Mesothelial cell of epicardium (in vitro differentiated cells): ENCODE measurements at regions not wholly inside any gene's neighbourhood (a gene's known extent, or its start where the extent isn't known, plus 50 kb on each side); places are given as distances from the start of the nearest gene placed in this dataset.

Source experiments
- DNase-seq, 2 experiments: peaks; one replicate each; pipeline ENCODE4 v3.0.0; 2021; ENCODE audit warnings: low spot score in 2 of 2; ENCODE audit not compliant: unreplicated experiment in 2 of 2
- H3K27ac Mint-ChIP-seq: 2 replicates; pipeline ENCODE4 v1.8.0; 2021; ENCODE audit warnings: mixed read lengths
- H3K27me3 Mint-ChIP-seq: 2 replicates; pipeline ENCODE4 v1.8.0; 2021; ENCODE audit warnings: low read depth, mixed read lengths
- H3K36me3 Mint-ChIP-seq: 2 replicates; pipeline ENCODE4 v1.8.0; 2021; ENCODE audit warnings: mixed read lengths
- H3K4me1 Mint-ChIP-seq: 2 replicates; pipeline ENCODE4 v1.8.0; 2021; ENCODE audit warnings: mixed read lengths
- H3K4me3 Mint-ChIP-seq: 2 replicates; pipeline ENCODE4 v1.8.0; 2021; ENCODE audit warnings: mild to moderate bottlenecking, moderate library complexity, mixed read lengths
- H3K9me3 Mint-ChIP-seq: 2 replicates; pipeline ENCODE4 v1.8.0; 2021; ENCODE audit warnings: mixed read lengths
- TF ChIP-seq, protein P1 (sequence below): fragments of 200-600 bp; sonication (generic); IDR thresholded peaks from one replicate; pipeline ENCODE4 v1.5.0; 2021; ENCODE audit warnings: antibody characterized with exemption; ENCODE audit not compliant: unreplicated experiment

DNA sequence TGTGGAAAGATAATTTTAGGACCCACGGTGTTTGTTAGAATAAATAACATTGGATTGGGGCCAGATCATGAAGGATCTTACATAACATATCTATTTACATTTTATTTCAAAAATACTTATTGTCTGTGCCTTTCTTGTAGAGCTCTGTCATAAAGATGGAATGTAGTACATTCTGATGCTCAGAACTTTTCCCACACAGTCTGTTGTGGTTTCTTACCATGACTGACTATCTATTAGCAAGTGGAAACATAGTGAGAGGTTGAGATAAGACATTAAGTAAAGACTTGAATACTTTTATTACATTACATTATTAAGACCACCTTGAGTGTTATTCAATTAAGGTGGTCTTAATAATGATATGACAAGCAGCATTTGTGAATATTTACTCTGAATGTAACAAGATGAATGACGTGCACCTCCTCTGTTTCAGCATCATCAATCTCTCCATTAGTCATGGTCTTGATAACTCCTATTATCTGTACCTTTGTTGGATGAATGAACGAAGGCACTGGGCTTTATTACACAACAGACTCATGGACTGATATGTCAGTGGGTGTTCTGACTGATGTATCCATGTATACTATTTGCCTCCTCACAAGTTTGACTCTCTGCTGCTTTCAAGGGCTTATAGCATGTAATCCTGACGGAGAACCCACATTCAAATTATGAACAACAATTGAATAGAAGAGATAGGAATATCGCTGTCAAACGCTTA is 883.0 kb upstream of the FLRT2 start:
- TF ChIP-seq, protein P1, sequence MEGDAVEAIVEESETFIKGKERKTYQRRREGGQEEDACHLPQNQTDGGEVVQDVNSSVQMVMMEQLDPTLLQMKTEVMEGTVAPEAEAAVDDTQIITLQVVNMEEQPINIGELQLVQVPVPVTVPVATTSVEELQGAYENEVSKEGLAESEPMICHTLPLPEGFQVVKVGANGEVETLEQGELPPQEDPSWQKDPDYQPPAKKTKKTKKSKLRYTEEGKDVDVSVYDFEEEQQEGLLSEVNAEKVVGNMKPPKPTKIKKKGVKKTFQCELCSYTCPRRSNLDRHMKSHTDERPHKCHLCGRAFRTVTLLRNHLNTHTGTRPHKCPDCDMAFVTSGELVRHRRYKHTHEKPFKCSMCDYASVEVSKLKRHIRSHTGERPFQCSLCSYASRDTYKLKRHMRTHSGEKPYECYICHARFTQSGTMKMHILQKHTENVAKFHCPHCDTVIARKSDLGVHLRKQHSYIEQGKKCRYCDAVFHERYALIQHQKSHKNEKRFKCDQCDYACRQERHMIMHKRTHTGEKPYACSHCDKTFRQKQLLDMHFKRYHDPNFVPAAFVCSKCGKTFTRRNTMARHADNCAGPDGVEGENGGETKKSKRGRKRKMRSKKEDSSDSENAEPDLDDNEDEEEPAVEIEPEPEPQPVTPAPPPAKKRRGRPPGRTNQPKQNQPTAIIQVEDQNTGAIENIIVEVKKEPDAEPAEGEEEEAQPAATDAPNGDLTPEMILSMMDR: no peak
- H3K9me3 Mint-ChIP-seq: peaks cover 17% of the 10 kb centered on the region
- H3K27me3 Mint-ChIP-seq: no peaks in the 10 kb centered on the region
- H3K4me1 Mint-ChIP-seq: peaks cover 9% of the 10 kb centered on the region
- no peak for DNase-seq
- no peak overlapping the region for H3K4me3 Mint-ChIP-seq
- H3K36me3 Mint-ChIP-seq: peaks cover 5% of the 10 kb centered on the region
- no peak overlapping the region for H3K27ac Mint-ChIP-seq

DNA sequence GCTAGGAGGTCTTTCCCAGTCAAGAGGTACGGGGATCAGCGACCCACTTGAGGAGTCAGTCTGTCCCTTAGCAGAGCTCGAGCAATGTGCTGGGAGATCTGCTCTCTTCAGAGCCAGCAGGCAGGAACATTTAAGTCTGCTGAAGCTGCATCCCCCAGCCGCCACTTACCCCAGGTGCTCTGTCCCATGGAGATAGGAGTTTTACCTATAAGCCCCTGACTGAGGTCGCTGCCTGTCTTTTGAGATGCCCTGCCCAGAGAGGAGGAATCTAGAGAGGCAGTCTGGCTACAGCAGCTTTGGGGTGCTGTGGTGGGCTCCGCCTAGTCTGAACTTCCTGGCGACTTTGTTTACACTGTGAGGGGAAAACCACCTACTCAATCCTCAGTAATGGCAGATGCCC is 874.9 kb upstream of the FLRT2 start:
- TF ChIP-seq, protein P1: no peak
- no peaks in the 10 kb centered on the region for H3K27me3 Mint-ChIP-seq
- no peak for DNase-seq
- peaks cover 45% of the 10 kb centered on the region for H3K9me3 Mint-ChIP-seq
- H3K36me3 Mint-ChIP-seq: peaks cover 24% of the 10 kb centered on the region
- H3K4me3 Mint-ChIP-seq: no peak overlapping the region
- H3K27ac Mint-ChIP-seq: no peak overlapping the region
- H3K4me1 Mint-ChIP-seq: peaks cover 12% of the 10 kb centered on the region

DNA sequence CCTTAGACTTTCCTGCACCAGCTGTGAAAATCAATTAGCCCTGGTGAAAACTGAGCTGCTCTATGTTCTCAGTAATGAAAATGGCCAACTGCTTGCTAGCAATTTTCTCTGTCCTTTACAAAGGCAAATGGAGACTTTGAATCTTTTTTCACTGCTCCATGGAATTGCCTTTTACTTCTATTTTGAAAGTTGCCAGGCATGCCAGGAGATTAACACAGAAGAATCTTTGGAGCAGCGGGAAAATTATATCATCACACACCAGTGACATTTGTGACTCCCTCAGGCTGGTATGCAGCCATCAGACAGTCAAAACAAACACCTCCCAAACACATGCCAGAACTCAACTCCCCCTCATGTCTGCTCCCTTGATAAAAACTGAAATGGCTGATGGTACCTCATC is 872.0 kb upstream of the FLRT2 start:
- peaks cover 10% of the 10 kb centered on the region for H3K36me3 Mint-ChIP-seq
- H3K9me3 Mint-ChIP-seq: peaks cover 38% of the 10 kb centered on the region
- TF ChIP-seq, protein P1: no peak
- H3K27ac Mint-ChIP-seq: peak overlapping the region; percentile 3
- DNase-seq: no peak
- H3K27me3 Mint-ChIP-seq: no peaks in the 10 kb centered on the region
- peaks cover 12% of the 10 kb centered on the region for H3K4me1 Mint-ChIP-seq
- no peak overlapping the region for H3K4me3 Mint-ChIP-seq

DNA sequence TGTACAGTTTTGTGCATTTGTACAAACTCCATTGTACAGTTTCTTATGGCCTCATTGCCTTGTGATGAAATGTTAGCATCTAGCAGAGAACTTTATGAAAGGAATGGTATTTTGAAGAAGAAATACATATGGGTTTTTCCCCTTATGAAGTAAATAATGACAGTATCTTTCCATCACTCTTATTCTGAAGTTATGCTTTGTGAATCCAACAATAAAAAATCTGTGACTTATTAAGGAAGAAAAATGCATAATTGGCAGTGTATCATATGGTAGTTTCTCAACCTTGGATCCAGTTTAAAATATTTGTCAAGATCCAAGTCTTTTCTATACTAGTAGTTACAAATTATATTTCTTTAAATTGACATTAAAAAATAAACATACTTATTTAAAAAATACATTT is 859.1 kb upstream of the FLRT2 start:
- no peak overlapping the region for H3K27ac Mint-ChIP-seq
- TF ChIP-seq, protein P1: no peak
- H3K4me1 Mint-ChIP-seq: peaks cover 17% of the 10 kb centered on the region
- no peak overlapping the region for H3K4me3 Mint-ChIP-seq
- H3K36me3 Mint-ChIP-seq: no peaks in the 10 kb centered on the region
- H3K9me3 Mint-ChIP-seq: peaks cover 12% of the 10 kb centered on the region
- DNase-seq: no peak
- no peaks in the 10 kb centered on the region for H3K27me3 Mint-ChIP-seq

DNA sequence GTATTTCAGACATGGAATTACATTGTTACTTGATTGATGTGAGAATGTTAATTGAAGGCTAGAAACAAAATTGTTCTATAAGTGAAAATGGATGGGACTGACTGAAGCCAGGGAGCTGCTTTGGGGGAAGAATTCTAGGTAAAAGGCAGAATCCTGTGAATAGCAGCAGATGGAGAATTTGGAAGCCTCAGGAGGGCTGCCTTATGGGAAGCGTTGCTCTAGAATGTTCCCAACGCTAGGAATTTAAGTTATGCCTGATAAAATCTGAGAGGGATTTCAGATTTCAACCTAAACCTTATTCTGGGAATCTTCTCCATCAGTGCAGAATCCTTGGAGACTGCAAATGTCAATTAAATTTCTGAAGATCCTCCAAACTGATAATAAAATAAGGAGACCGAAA is 858.2 kb upstream of the FLRT2 start:
- no peaks in the 10 kb centered on the region for H3K27me3 Mint-ChIP-seq

More for the DNA sequence above, 858.2 kb upstream of the FLRT2 start:
- DNase-seq: no peak
- Mint-ChIP-seq H3K9me3 (peaks cover 12% of the 10 kb centered on the region), H3K4me3 (no peak overlapping the region), H3K36me3 (no peaks in the 10 kb centered on the region), H3K4me1 (peaks cover 17% of the 10 kb centered on the region), H3K27ac (no peak overlapping the region)
- TF ChIP-seq, protein P1: no peak
